GM23338 (cell line): ENCODE measurements at regions not wholly inside any gene's neighbourhood (a gene's known extent, or its start where the extent isn't known, plus 50 kb on each side); places are given as distances from the start of the nearest gene placed in this dataset.

Experiments used
- ATAC-seq: fragments of 200-7000 bp; cut with Tn5 transposase; 3 replicates; pipeline ENCODE4 v1.9.1; 2020
- DNase-seq: peaks from one replicate; pipeline ENCODE4 v3.0.0-alpha.2; 2015; ENCODE audit warnings: low spot score
- H2AFZ ChIP-seq: fragments of 200-600 bp; sonication (generic); 2 replicates; pipeline ENCODE4 v1.8.0; 2016; ENCODE audit warnings: antibody characterized with exemption, mild to moderate bottlenecking, moderate library complexity
- H3F3A ChIP-seq: fragments of 200-600 bp; sonication (generic); replicated peaks from 2 replicates; pipeline ENCODE4 v1.8.0; 2017; ENCODE audit warnings: antibody characterized with exemption, mixed run types, low read depth
- H3K27ac ChIP-seq: fragments of 200-600 bp; sonication (generic); 2 replicates; pipeline ENCODE4 v1.6.1; 2016; ENCODE audit warnings: low read depth
- H3K27me3 ChIP-seq: fragments of 200-600 bp; sonication (generic); 2 replicates; pipeline ENCODE4 v1.8.0; 2016; ENCODE audit warnings: mild to moderate bottlenecking, mixed run types, moderate library complexity; ENCODE audit not compliant: insufficient read depth
- H3K36me3 ChIP-seq: fragments of 200-600 bp; sonication (generic); 2 replicates; pipeline ENCODE4 v1.8.0; 2016; ENCODE audit warnings: mild to moderate bottlenecking; ENCODE audit not compliant: insufficient read depth
- H3K4me1 ChIP-seq: fragments of 200-600 bp; sonication (generic); 2 replicates; pipeline ENCODE4 v1.8.0; 2016; ENCODE audit warnings: mild to moderate bottlenecking, moderate library complexity; ENCODE audit not compliant: insufficient read depth
- H3K4me2 ChIP-seq: fragments of 200-600 bp; sonication (generic); 2 replicates; pipeline ENCODE4 v1.7.1; 2017; ENCODE audit warnings: mixed run types
- H3K4me3 ChIP-seq: fragments of 200-600 bp; sonication (generic); 2 replicates; pipeline ENCODE4 v1.6.1; 2016; ENCODE audit warnings: mixed run types
- H3K79me2 ChIP-seq: fragments of 200-600 bp; sonication (generic); replicated peaks from 2 replicates; pipeline ENCODE4 v1.8.0; 2017; ENCODE audit warnings: mild to moderate bottlenecking; ENCODE audit not compliant: insufficient read depth
- H3K9me2 ChIP-seq: fragments of 200-600 bp; sonication (generic); 2 replicates; pipeline ENCODE4 v1.8.0; 2017; ENCODE audit not compliant: insufficient read depth
- H4K20me1 ChIP-seq: fragments of 200-600 bp; sonication (generic); replicated peaks from 2 replicates; pipeline ENCODE4 v1.8.0; 2017; ENCODE audit warnings: mild to moderate bottlenecking; ENCODE audit not compliant: insufficient read depth
- H3K27ac Mint-ChIP-seq: 2 replicates; pipeline ENCODE4 v1.8.0; 2020; ENCODE audit warnings: inconsistent platforms, mild to moderate bottlenecking, moderate library complexity, mixed read lengths
- H3K27me3 Mint-ChIP-seq: 3 replicates; pipeline ENCODE4 v1.8.0; 2022; ENCODE audit warnings: low read depth, mild to moderate bottlenecking, moderate library complexity, mixed read lengths, inconsistent platforms; ENCODE audit not compliant: insufficient read depth, poor library complexity
- H3K36me3 Mint-ChIP-seq: 3 replicates; pipeline ENCODE4 v1.8.0; 2021; ENCODE audit warnings: low read depth, mild to moderate bottlenecking, inconsistent platforms, moderate library complexity, mixed read lengths
- H3K4me1 Mint-ChIP-seq: 3 replicates; pipeline ENCODE4 v1.8.0; 2020; ENCODE audit warnings: mild to moderate bottlenecking, inconsistent platforms, mixed read lengths
- H3K4me3 Mint-ChIP-seq: 3 replicates; pipeline ENCODE4 v1.8.0; 2021; ENCODE audit warnings: moderate library complexity, mild to moderate bottlenecking, inconsistent platforms, mixed read lengths
- H3K9me3 Mint-ChIP-seq: 3 replicates; pipeline ENCODE4 v1.8.0; 2020; ENCODE audit warnings: moderate library complexity, mild to moderate bottlenecking, inconsistent platforms, mixed read lengths
- CREB1 ChIP-seq: fragments of 250-450 bp; sonication (Bioruptor Pico); IDR thresholded peaks from 2 replicates; pipeline ENCODE4 v1.5.0; 2020; ENCODE audit warnings: low read depth, mild to moderate bottlenecking, moderate library complexity
- EZH2 ChIP-seq: fragments of 200-600 bp; sonication (generic); IDR thresholded peaks from one replicate; pipeline ENCODE4 v1.8.0; 2017; ENCODE audit warnings: antibody characterized with exemption, mild to moderate bottlenecking, low read depth; ENCODE audit not compliant: unreplicated experiment
- EZH2phosphoT487 ChIP-seq: fragments of 200-600 bp; sonication (generic); IDR thresholded peaks from one replicate; pipeline ENCODE4 v1.8.1; 2018; ENCODE audit warnings: antibody characterized with exemption; ENCODE audit not compliant: unreplicated experiment
- NANOG ChIP-seq: IDR thresholded peaks from 2 replicates; pipeline ENCODE4 v1.6.1; 2016; ENCODE audit warnings: antibody characterized with exemption, borderline replicate concordance
- STAT1 ChIP-seq: IDR thresholded peaks from one replicate; pipeline ENCODE4 v1.6.1; 2016; ENCODE audit warnings: antibody characterized with exemption; ENCODE audit not compliant: unreplicated experiment
- TF ChIP-seq, protein P1 (sequence below): IDR thresholded peaks from 2 replicates; pipeline ENCODE4 v1.6.1; 2016; ENCODE audit warnings: antibody characterized with exemption
- TF ChIP-seq, protein P2 (sequence below): fragments of 250-450 bp; sonication (Bioruptor Pico); IDR thresholded peaks from 2 replicates; pipeline ENCODE4 v1.5.0; 2020; ENCODE audit warnings: mild to moderate bottlenecking, moderate library complexity
- TF ChIP-seq, protein P3 (sequence below), 2 experiments: fragments of 200-600 bp in 1 of 2; sonication (generic) in 1 of 2; conservative IDR thresholded peaks; 2 replicates each; pipeline versions ENCODE4 v1.5.1 to v1.6.1; 2016 to 2017; ENCODE audit warnings: antibody characterized with exemption in 2 of 2, low read depth in 2 of 2, mild to moderate bottlenecking in 2 of 2, moderate library complexity in 1 of 2
- TF ChIP-seq, protein P4 (sequence below): IDR thresholded peaks from one replicate; pipeline ENCODE4 v1.6.1; 2018; ENCODE audit warnings: antibody characterized with exemption; ENCODE audit not compliant: unreplicated experiment

DNA sequence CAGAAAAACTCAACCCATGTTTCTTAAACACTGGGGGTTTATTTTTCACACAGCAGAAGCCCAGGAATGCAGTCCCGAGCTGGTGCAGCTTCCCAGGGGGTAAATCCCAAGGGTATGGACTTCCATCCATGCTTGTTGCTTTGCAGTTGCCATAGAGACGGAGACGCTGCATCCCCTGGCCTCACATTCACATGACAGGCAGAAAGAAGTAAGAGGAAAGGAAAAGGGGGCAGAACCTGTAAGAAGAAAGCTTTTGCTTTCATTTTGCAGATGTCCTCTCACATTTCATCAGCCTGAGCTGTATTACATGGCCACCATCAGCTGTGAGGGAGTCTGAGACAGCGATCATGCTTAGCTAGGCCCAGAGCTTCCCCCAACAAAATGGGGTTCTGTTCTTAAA is 321.0 kb downstream of the AGTPBP1 start (continued):
- TF ChIP-seq, protein P1, sequence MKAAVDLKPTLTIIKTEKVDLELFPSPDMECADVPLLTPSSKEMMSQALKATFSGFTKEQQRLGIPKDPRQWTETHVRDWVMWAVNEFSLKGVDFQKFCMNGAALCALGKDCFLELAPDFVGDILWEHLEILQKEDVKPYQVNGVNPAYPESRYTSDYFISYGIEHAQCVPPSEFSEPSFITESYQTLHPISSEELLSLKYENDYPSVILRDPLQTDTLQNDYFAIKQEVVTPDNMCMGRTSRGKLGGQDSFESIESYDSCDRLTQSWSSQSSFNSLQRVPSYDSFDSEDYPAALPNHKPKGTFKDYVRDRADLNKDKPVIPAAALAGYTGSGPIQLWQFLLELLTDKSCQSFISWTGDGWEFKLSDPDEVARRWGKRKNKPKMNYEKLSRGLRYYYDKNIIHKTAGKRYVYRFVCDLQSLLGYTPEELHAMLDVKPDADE, result no peak
- TF ChIP-seq EZH2, result no peak
- TF ChIP-seq, protein P2, sequence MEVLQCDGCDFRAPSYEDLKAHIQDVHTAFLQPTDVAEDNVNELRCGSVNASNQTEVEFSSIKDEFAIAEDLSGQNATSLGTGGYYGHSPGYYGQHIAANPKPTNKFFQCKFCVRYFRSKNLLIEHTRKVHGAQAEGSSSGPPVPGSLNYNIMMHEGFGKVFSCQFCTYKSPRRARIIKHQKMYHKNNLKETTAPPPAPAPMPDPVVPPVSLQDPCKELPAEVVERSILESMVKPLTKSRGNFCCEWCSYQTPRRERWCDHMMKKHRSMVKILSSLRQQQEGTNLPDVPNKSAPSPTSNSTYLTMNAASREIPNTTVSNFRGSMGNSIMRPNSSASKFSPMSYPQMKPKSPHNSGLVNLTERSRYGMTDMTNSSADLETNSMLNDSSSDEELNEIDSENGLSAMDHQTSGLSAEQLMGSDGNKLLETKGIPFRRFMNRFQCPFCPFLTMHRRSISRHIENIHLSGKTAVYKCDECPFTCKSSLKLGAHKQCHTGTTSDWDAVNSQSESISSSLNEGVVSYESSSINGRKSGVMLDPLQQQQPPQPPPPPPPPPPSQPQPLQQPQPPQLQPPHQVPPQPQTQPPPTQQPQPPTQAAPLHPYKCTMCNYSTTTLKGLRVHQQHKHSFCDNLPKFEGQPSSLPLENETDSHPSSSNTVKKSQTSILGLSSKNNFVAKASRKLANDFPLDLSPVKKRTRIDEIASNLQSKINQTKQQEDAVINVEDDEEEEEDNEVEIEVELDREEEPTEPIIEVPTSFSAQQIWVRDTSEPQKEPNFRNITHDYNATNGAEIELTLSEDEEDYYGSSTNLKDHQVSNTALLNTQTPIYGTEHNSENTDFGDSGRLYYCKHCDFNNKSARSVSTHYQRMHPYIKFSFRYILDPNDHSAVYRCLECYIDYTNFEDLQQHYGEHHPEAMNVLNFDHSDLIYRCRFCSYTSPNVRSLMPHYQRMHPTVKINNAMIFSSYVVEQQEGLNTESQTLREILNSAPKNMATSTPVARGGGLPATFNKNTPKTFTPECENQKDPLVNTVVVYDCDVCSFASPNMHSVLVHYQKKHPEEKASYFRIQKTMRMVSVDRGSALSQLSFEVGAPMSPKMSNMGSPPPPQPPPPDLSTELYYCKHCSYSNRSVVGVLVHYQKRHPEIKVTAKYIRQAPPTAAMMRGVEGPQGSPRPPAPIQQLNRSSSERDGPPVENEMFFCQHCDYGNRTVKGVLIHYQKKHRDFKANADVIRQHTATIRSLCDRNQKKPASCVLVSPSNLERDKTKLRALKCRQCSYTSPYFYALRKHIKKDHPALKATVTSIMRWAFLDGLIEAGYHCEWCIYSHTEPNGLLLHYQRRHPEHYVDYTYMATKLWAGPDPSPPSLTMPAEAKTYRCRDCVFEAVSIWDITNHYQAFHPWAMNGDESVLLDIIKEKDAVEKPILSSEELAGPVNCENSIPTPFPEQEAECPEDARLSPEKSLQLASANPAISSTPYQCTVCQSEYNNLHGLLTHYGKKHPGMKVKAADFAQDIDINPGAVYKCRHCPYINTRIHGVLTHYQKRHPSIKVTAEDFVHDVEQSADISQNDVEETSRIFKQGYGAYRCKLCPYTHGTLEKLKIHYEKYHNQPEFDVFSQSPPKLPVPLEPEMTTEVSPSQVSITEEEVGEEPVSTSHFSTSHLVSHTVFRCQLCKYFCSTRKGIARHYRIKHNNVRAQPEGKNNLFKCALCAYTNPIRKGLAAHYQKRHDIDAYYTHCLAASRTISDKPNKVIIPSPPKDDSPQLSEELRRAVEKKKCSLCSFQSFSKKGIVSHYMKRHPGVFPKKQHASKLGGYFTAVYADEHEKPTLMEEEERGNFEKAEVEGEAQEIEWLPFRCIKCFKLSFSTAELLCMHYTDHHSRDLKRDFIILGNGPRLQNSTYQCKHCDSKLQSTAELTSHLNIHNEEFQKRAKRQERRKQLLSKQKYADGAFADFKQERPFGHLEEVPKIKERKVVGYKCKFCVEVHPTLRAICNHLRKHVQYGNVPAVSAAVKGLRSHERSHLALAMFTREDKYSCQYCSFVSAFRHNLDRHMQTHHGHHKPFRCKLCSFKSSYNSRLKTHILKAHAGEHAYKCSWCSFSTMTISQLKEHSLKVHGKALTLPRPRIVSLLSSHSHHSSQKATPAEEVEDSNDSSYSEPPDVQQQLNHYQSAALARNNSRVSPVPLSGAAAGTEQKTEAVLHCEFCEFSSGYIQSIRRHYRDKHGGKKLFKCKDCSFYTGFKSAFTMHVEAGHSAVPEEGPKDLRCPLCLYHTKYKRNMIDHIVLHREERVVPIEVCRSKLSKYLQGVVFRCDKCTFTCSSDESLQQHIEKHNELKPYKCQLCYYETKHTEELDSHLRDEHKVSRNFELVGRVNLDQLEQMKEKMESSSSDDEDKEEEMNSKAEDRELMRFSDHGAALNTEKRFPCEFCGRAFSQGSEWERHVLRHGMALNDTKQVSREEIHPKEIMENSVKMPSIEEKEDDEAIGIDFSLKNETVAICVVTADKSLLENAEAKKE, result no peak

DNA sequence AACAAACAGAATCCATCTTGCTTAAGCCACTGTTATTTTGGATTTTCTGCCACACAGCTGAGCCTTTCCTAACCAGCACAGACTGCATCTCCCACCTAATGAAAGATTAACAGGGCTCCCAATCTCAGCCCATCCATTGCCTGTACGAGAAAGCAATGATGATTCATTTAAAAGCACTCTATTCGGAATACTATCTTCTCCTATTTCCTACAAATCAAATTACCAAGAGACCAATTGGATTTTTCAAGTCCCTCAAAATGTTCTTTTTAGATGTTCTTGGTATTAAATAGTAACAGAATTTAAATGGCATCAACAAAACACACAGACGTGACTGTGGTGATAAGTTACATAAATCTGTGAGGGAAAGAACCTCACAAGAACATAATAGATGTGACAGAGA is 324.1 kb downstream of the AGTPBP1 start:
- no peak overlapping the region for H3K4me3 Mint-ChIP-seq
- no peak overlapping the region for H3K27ac Mint-ChIP-seq
- H3K27me3 Mint-ChIP-seq, result peaks cover 1% of the 10 kb centered on the region
- no peak for ATAC-seq
- Histone ChIP-seq H3F3A (no peaks in the 10 kb centered on the region), H3K36me3 (no peaks in the 10 kb centered on the region), H3K9me2 (no peaks in the 10 kb centered on the region), H3K4me1 (peaks cover 5% of the 10 kb centered on the region; the same call in 1 of the 2 replicates), H3K4me2 (no peak overlapping the region), H3K4me3 (no peak overlapping the region), H3K27me3 (no peaks in the 10 kb centered on the region), H3K79me2 (no peaks in the 10 kb centered on the region), H3K27ac (no peak overlapping the region), H2AFZ (no peak overlapping the region), H4K20me1 (no peaks in the 10 kb centered on the region)
- H3K36me3 Mint-ChIP-seq, result no peaks in the 10 kb centered on the region
- H3K4me1 Mint-ChIP-seq, result peaks cover 6% of the 10 kb centered on the region
- DNase-seq, result no peak
- peaks cover 4% of the 10 kb centered on the region; the same call in 1 of the 3 replicates for H3K9me3 Mint-ChIP-seq
- TF ChIP-seq, protein P3, sequence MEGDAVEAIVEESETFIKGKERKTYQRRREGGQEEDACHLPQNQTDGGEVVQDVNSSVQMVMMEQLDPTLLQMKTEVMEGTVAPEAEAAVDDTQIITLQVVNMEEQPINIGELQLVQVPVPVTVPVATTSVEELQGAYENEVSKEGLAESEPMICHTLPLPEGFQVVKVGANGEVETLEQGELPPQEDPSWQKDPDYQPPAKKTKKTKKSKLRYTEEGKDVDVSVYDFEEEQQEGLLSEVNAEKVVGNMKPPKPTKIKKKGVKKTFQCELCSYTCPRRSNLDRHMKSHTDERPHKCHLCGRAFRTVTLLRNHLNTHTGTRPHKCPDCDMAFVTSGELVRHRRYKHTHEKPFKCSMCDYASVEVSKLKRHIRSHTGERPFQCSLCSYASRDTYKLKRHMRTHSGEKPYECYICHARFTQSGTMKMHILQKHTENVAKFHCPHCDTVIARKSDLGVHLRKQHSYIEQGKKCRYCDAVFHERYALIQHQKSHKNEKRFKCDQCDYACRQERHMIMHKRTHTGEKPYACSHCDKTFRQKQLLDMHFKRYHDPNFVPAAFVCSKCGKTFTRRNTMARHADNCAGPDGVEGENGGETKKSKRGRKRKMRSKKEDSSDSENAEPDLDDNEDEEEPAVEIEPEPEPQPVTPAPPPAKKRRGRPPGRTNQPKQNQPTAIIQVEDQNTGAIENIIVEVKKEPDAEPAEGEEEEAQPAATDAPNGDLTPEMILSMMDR (conservative IDR thresholded peaks at IDR 0.05; ENCODE audit: low read depth in 2 of 2), result no peak
- TF ChIP-seq, protein P1, result no peak
- TF ChIP-seq NANOG, result no peak
- TF ChIP-seq EZH2phosphoT487, result no peak
- TF ChIP-seq CREB1 (CRISPR knock-in tag), result no peak
- no peak for TF ChIP-seq STAT1
- TF ChIP-seq, protein P4, sequence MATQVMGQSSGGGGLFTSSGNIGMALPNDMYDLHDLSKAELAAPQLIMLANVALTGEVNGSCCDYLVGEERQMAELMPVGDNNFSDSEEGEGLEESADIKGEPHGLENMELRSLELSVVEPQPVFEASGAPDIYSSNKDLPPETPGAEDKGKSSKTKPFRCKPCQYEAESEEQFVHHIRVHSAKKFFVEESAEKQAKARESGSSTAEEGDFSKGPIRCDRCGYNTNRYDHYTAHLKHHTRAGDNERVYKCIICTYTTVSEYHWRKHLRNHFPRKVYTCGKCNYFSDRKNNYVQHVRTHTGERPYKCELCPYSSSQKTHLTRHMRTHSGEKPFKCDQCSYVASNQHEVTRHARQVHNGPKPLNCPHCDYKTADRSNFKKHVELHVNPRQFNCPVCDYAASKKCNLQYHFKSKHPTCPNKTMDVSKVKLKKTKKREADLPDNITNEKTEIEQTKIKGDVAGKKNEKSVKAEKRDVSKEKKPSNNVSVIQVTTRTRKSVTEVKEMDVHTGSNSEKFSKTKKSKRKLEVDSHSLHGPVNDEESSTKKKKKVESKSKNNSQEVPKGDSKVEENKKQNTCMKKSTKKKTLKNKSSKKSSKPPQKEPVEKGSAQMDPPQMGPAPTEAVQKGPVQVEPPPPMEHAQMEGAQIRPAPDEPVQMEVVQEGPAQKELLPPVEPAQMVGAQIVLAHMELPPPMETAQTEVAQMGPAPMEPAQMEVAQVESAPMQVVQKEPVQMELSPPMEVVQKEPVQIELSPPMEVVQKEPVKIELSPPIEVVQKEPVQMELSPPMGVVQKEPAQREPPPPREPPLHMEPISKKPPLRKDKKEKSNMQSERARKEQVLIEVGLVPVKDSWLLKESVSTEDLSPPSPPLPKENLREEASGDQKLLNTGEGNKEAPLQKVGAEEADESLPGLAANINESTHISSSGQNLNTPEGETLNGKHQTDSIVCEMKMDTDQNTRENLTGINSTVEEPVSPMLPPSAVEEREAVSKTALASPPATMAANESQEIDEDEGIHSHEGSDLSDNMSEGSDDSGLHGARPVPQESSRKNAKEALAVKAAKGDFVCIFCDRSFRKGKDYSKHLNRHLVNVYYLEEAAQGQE, result no peak
- TF ChIP-seq EZH2, result no peak
